HG03378 (cell line): ENCODE measurements at regions not wholly inside any gene's neighbourhood (a gene's known extent, or its start where the extent isn't known, plus 50 kb on each side); places are given as distances from the start of the nearest gene placed in this dataset.
"Not testable (repeated sequence)": the region's sequence is repeated elsewhere in the genome, so short reads cannot be mapped to it uniquely, and the experiment has no call there.

Source experiments
- ATAC-seq: cut with Tn5 transposase; IDR thresholded peaks from one replicate; pipeline ENCODE4 v1.9.1; 2021; ENCODE audit warnings: mild to moderate bottlenecking, moderate library complexity; ENCODE audit not compliant: unreplicated experiment

DNA sequence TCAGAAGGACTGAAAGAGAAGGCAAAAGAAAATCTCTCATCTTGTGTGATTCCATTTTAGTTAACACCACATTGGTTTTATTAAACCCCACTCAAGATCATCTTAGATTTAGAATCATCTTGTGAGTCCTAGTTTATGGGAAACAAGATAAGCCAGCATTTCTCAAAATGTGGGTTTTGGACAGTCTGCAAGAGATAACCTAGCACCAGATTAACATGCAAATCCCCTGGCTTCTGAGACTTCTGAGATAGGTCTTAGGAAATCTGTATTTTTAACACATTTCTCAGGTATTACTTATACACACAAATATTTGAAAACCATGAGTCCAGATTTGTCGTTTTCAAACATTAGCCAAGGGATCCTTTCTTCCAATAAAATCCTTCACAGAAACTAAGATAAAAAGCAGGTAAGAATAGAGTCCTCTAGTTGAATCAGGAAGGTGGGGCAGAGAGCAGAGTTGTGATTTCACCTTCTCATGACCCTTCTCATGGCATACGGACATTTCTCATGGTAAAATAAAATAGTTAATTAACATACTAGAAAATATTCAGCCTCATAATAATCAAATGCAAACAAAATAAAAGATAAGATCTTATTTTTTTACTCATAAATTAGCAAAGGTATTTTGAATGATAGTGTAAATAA is 287.2 kb upstream of the FN1 start:
- no peak for ATAC-seq

- no peak for ATAC-seq
Measured at GRCh38 chr2:215722125-215722524, 286.3 kb upstream of the FN1 start.

GRCh38 chr2:215721515-215721914 is 285.6 kb upstream of the FN1 start:
- ATAC-seq: not testable (repeated sequence)

GRCh38 chr2:215718890-215719289 is 283.0 kb upstream of the FN1 start:
- no peak for ATAC-seq

GRCh38 chr2:215718436-215718835 is 282.6 kb upstream of the FN1 start:
- ATAC-seq: no peak

GRCh38 chr2:215717501-215718381 is 281.9 kb upstream of the FN1 start:
- no peak for ATAC-seq

GRCh38 chr2:215716956-215717355 is 281.1 kb upstream of the FN1 start:
- no peak for ATAC-seq

- ATAC-seq: no peak
Measured at GRCh38 chr2:215712871-215713790, 277.3 kb upstream of the FN1 start.

GRCh38 chr2:215712219-215712868 is 276.5 kb upstream of the FN1 start:
- no peak for ATAC-seq

DNA sequence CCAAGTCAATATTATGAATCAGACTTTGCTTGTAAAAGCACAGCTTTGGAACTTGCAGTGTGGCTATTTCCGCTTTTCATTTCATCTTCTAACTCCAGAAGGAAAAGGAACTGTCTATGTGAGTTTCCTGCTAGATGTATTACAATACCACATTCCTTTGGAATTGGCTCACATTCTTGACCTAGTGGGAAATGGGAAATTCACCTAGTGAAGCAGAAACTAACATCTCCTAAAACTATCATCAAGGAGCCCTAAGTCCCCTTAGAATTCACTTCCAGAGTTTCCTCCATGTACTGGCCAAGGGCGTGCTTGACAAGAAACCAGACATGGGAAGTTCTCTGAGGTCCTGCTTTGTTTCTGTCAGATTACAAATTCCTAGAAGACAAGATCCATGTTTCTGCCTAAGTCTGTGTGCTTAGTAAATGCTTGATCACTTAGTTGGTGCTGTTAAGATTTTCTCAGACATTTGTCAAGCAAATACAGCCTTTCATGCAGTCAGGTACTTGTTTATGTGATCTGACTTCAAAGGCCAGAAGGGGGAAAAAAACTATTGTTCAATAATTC is 275.7 kb upstream of the FN1 start:
- no peak for ATAC-seq

DNA sequence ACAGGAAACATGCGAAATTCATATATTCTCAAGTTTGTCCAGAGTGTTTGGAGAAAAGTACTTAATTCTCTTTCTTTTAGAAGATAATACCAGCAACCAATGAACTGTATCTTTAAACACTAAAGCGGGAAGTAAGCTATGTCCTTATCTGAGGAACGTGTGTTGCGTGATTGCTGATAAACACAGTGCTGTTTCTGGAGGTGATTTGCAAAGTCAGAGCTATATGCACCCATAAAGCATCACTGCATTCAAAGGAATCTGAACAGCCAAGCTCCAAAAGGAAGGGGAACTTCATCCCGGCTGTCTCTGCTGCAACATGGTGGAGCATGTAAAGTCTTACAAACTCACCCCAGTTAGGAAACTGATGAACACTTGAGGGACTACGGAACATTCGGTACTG is 271.7 kb upstream of the FN1 start:
- no peak for ATAC-seq

DNA sequence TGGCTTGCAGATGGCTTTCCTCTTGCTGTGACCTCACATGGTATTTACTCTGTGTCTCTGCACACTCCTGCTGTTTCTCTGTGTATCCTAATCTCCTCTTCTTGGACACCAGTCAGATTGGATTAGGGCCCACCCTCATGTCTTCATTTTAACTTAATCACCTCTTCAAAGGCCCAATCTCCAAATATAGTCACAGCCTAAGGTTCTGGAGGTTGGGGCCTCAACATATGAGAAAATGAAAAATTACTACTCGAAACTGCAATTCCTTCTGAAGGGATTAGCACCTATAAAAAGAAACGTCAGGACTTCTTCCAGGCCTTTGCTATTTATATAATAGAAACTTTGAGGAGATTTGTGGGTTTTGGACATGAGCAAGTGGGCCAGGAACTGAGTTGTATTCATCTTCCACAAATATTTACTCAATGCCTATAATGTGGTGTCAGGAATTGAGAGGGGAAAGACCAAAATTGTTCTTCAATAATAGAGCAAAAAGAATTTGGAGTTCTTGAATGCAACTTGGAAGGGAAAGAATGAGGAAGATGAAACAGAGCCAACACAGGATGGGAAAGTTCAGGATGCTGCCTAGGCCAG is 270.0 kb upstream of the FN1 start:
- ATAC-seq: no peak

- ATAC-seq: no peak
Measured at GRCh38 chr2:215705281-215705680, 269.4 kb upstream of the FN1 start.

DNA sequence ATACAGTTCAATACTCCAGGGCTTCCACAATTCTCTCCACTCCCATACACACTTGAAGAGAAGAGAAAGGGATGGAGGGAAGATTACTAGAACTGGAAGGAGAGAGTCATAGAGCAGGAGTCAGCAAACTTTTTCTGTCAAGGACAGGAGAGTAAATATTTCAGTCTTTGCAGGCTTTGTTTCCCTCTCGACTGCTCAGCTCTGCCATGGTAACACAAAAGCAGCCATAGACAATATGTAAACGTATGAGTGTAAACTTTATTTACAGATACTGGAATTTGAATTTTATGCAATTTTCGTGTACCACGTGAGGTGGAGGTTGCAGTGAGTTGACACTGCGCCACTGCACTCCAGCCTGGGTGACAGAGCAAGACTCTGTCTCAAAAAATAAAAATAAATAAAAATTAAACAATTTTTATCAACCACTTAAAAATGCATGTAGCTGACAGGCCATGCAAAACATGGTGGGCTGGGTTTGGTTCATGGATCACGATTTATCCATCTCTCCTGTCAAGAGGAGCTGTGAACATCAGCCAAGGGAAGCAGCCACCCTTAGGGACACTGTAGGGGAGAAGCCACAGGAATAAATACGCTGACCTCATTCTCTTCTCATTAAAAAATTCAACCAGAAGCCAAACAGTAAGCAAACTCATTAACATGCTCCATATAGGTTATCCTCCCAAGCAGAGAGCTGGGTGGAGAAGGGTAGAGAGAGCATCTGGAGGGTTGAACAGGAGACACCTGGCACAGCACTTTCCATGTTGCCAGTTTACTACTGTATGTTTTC is 266.4 kb upstream of the FN1 start:
- no peak for ATAC-seq

- no peak for ATAC-seq
Measured at GRCh38 chr2:215699700-215700538, 264.1 kb upstream of the FN1 start.

DNA sequence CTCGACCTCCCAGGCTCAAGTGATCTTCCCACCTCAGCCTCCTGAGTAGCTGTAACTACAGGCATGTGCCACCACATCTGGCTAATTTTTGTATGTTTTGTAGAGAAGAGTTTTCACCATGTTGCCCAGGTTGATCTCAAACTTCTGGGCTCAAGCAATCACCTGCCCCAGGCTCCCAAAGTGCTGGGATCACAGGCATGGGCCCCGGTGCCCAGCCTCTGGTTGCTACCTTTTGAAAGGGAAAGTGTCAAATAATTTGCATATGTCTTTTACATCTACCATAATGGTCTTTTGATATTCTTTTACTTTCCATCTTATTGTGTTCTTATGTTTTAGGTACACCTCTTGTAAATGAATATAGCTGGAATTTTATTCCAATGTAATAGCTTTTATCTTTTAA is 263.1 kb upstream of the FN1 start:
- no peak for ATAC-seq

DNA sequence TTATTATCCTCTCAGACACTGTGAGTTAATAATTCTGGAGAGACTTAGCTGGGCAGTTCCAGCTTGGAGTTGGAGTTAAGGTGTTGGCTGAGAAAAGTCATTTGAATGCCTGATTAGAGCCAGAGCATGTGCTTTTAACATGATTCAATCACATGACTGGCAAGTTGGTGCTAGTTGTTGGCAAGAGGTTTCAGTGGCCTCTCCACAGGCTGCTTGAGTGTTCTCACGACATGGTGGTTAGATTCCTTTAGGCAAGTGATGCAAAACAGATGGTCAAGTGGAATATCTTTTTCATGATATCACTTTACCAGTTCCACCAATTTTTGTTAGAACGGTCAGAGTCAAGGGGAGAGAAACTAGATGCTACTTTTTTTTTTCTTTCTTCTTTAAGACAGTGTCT is 262.7 kb upstream of the FN1 start:
- no peak for ATAC-seq

DNA sequence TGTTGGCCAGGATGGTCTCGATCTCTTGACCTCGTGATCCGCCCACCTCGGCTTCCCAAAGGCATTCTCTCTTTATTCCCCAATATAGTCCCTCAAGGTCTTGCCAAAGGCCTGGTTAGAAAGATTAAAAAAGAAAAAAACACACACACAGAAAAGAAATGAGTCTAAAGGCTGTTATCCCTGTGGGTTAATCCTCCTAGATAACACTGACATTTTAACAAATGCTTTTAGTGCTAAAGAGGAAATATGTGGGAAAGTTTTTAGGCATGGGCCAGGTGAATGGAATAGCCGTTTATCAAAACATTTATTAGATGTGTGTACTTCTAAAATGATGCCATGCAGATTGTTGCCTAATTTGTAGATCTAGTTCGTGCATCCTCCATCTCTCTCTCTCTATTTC is 261.6 kb upstream of the FN1 start:
- ATAC-seq: no peak

DNA sequence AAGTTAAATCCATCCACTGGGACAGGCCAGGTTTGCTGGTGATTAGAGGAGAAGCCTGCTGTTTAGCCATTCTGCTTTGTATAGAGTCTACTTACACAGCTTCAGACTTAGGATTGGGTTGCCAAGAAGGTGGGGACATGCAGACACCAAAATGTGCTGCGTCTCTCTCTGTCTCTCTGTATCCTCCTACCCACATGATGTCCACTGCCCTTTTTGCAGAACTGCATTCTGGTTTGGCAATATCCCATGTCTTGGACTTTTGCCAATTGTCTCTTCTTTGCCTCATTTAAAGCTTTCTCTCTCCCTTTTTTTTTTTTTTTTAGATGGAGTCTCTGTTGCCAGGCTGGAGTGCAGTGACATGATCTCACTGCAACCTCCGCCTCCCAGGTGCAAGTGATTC is 261.1 kb upstream of the FN1 start:
- no peak for ATAC-seq
